K562 (cell line): ENCODE measurements at regions not wholly inside any gene's neighbourhood (a gene's known extent, or its start where the extent isn't known, plus 50 kb on each side); places are given as distances from the start of the nearest gene placed in this dataset.

Experiments used
- ATAC-seq: fragments of 200-7000 bp; cut with Tn5 transposase; 3 replicates; pipeline ENCODE4 v1.9.1; 2020; ENCODE audit warnings: moderate library complexity
- BruUV-seq: library from RNA; stranded (reverse); fragments of 400-500 nt; replicated peaks from 2 replicates; lab custom pipeline; 2021; lab: Mats Ljungman, UMichigan
- CTCF ChIA-PET: fragments of 300-600 bp; formaldehyde crosslinking; extraction: SDS; loops from one replicate; lab custom pipeline; 2021; ENCODE audit warnings: low intra/inter-chr PET ratio; lab: Yijun Ruan, JAX
- POLR2A ChIA-PET: fragments of 300-600, 350-650 bp; sonication (Branson Sonifier 250); formaldehyde crosslinking; extraction: SDS; loops from one replicate; lab custom pipeline; 2021; ENCODE audit warnings: antibody characterized with exemption, inconsistent platforms; lab: Yijun Ruan, JAX
- DNase-seq, 4 experiments: peaks; one replicate each; pipeline versions ENCODE4 v3.0.0 to v3.0.0-alpha.2; 2011 to 2018; ENCODE audit warnings: low spot score in 3 of 4, mixed read lengths in 3 of 4; ENCODE audit errors: extremely low read depth in 1 of 4
- FAIRE-seq: peaks from 2 replicates; lab custom pipeline; 2011; peaks lifted over from hg19 to GRCh38; lab: Jason Lieb, UNC
- H2AFZ ChIP-seq: 2 replicates; pipeline ENCODE4 v1.6.0; 2011; ENCODE audit warnings: low read depth, low read length, control low read depth, inconsistent platforms
- H3K27ac ChIP-seq: fragments of 200-600 bp; 3 replicates; pipeline ENCODE4 v1.8.0; 2011; ENCODE audit warnings: low read depth, mild to moderate bottlenecking, control low read depth, inconsistent platforms, low read length, moderate library complexity, mixed read lengths; ENCODE audit errors: extremely low read depth
- H3K27me3 ChIP-seq, 2 experiments: fragments of 300-600 bp in 1 of 2; 2 replicates in 1 of 2; 3 replicates in 1 of 2; pipeline versions ENCODE4 v1.6.0 to v1.8.0; 2011; ENCODE audit warnings: inconsistent platforms in 2 of 2, low read length in 2 of 2, mild to moderate bottlenecking in 1 of 2, mixed read lengths in 1 of 2, moderate library complexity in 1 of 2; ENCODE audit not compliant: control insufficient read depth in 2 of 2, insufficient read depth in 2 of 2
- H3K36me3 ChIP-seq: fragments of 300-600 bp; 3 replicates; pipeline ENCODE4 v1.8.0; 2011; ENCODE audit warnings: mild to moderate bottlenecking, low read length, inconsistent platforms; ENCODE audit not compliant: control insufficient read depth, insufficient read depth
- H3K4me1 ChIP-seq, 2 experiments: fragments of 200-600 bp in 1 of 2; replicated peaks in 1 of 2; 2 replicates in 1 of 2; 3 replicates in 1 of 2; pipeline versions ENCODE4 v1.5.1 to v1.8.0; 2011; ENCODE audit warnings: inconsistent platforms in 2 of 2, low read length in 2 of 2, mild to moderate bottlenecking in 1 of 2, mixed read lengths in 1 of 2, moderate library complexity in 1 of 2; ENCODE audit not compliant: control insufficient read depth in 2 of 2, insufficient read depth in 2 of 2
- H3K4me2 ChIP-seq: 2 replicates; pipeline ENCODE4 v1.6.1; 2011; ENCODE audit warnings: low read length, control low read depth, inconsistent platforms, mixed read lengths; ENCODE audit not compliant: insufficient read depth
- H3K4me3 ChIP-seq: fragments of 200-600 bp; sonication (generic), shearing (Covaris generic); 2 replicates; pipeline ENCODE4 v1.5.1; 2016; ENCODE audit warnings: control low read depth, inconsistent platforms
- H3K79me2 ChIP-seq: fragments of 200-600 bp; 3 replicates; pipeline ENCODE4 v1.8.0; 2011; ENCODE audit warnings: low read length, inconsistent platforms; ENCODE audit not compliant: control insufficient read depth, insufficient read depth
- H3K9ac ChIP-seq, 2 experiments: 2 replicates each; pipeline versions ENCODE4 v1.6.0 to v1.6.1; 2011; ENCODE audit warnings: low read depth in 2 of 2, low read length in 2 of 2, control low read depth in 1 of 2, inconsistent platforms in 1 of 2, mild to moderate bottlenecking in 1 of 2, mixed read lengths in 1 of 2; ENCODE audit not compliant: insufficient read depth in 1 of 2
- H3K9me1 ChIP-seq: one replicate; pipeline ENCODE4 v1.6.0; 2011; ENCODE audit warnings: inconsistent platforms, mild to moderate bottlenecking, low read length, moderate library complexity; ENCODE audit not compliant: control insufficient read depth, insufficient read depth
- H3K9me3 ChIP-seq: replicated peaks from 2 replicates; pipeline ENCODE4 v1.5.1; 2011; ENCODE audit warnings: low read depth, low read length, inconsistent platforms; ENCODE audit not compliant: control insufficient read depth, insufficient read depth
- H4K20me1 ChIP-seq: replicated peaks from 2 replicates; pipeline ENCODE4 v1.6.1; 2011; ENCODE audit warnings: low read length, inconsistent platforms, mixed read lengths; ENCODE audit not compliant: control insufficient read depth, insufficient read depth
- MTA3 ChIP-seq: fragments of 450-650 bp; formaldehyde crosslinking; IDR thresholded peaks from 2 replicates; pipeline ENCODE4 v1.6.1; 2017; ENCODE audit warnings: mild to moderate bottlenecking, borderline replicate concordance
- POU5F1 ChIP-seq: fragments of 150-350 bp; IDR thresholded peaks from 2 replicates; pipeline ENCODE4 v1.6.1; 2014; ENCODE audit warnings: borderline replicate concordance, low read length, low read depth, mild to moderate bottlenecking; ENCODE audit not compliant: partially characterized antibody
- TAF1 ChIP-seq: IDR thresholded peaks from 2 replicates; pipeline ENCODE4 v1.6.1; 2011; ENCODE audit warnings: mild to moderate bottlenecking, low read length, moderate library complexity; ENCODE audit not compliant: insufficient read depth, control insufficient read depth, severe bottlenecking; ENCODE audit errors: extremely low read depth
- ZNF197 ChIP-seq: fragments of 200-800 bp; sonication (Bioruptor generic); IDR thresholded peaks from 2 replicates; pipeline ENCODE4 v1.6.1; 2016; ENCODE audit warnings: low read depth, missing genetic modification characterization, missing compliant biosample characterization
- ZNF318 ChIP-seq, 2 experiments: fragments of 450-650 bp; IDR thresholded peaks; 2 replicates each; pipeline ENCODE4 v1.6.1; 2016; ENCODE audit warnings: mild to moderate bottlenecking in 2 of 2, borderline replicate concordance in 1 of 2, low read depth in 1 of 2, moderate library complexity in 1 of 2
- ZNF740 ChIP-seq, 3 experiments: fragments of 200-800 bp in 1 of 3; sonication (Bioruptor generic) in 1 of 3; sonication (generic) in 1 of 3; formaldehyde crosslinking in 1 of 3; IDR thresholded peaks; 2 replicates each; pipeline versions ENCODE4 v1.6.1 to v1.8.0; 2016 to 2022; ENCODE audit warnings: mild to moderate bottlenecking in 2 of 3, missing compliant biosample characterization in 2 of 3, missing genetic modification characterization in 2 of 3, missing genetic modification reagents in 1 of 3
- WGBS: fragments of 100-300 bp; shearing (Covaris generic); methylation state at CpG from one replicate; pipeline ENCODE4 v1.1.6; 2016; ENCODE audit warnings: low coverage, mixed read lengths; ENCODE audit not compliant: insufficient coverage; ENCODE audit errors: missing lambda C conversion rate; 5-methylcytosine and 5-hydroxymethylcytosine counted together
- in situ Hi-C: fragments of 300-500 bp; cut with MboI; formaldehyde crosslinking; loops from 4 replicates; pipeline ENCODE4 v1.15.0; 2018; ENCODE audit warnings: inconsistent platforms, mixed read lengths
- intact Hi-C: fragments of 100-400 bp; cut with micrococcal nuclease; formaldehyde crosslinking; loops from 2 replicates; pipeline ENCODE4 v1.14.2; 2022

GRCh38 chr3:71978150-71978721 lies 193.3 kb upstream of the PROK2 start:
- POLR2A ChIA-PET = interaction anchor here (1.1 to 1.6 kb wide), 2 partner anchors 9 to 11 kb away, joined by 3 to 5 read pairs; no protein-coding TSS in a partner anchor
- no peak overlapping the region for H3K9ac ChIP-seq
- TF ChIP-seq ZNF318 (IDR thresholded peaks at IDR 0.05; ENCODE audit: borderline replicate concordance in 1 of 2, low read depth in 1 of 2) (no peak), ZNF740 (CRISPR knock-in tag; IDR thresholded peaks at IDR 0.05) (no peak), ZNF740 (tag; IDR thresholded peaks at IDR 0.05) (no peak), MTA3 (no peak), POU5F1 (no peak), ZNF197 (no peak), TAF1 (no peak)

More at GRCh38 chr3:71978150-71978721, 193.3 kb upstream of the PROK2 start:
- Histone ChIP-seq H3K4me2 (no peak overlapping the region), H3K4me1 (no peaks in the 10 kb centered on the region; a peak in 2 of 5 replicates), H3K27ac (no peak overlapping the region), H3K4me3 (no peak overlapping the region), H4K20me1 (no peaks in the 10 kb centered on the region), H3K27me3 (peaks cover 0 to 3% of the 10 kb centered on the region in 2 experiments; a peak in 1 of 5 replicates), H2AFZ (no peak overlapping the region), H3K79me2 (no peaks in the 10 kb centered on the region), H3K36me3 (no peaks in the 10 kb centered on the region), H3K9me3 (peaks cover 2% of the 10 kb centered on the region; the same call in 1 of the 2 replicates), H3K9me1 (no peaks in the 10 kb centered on the region)
- in situ Hi-C loops (no loop called here), intact Hi-C loops (no loop called here)
- WGBS = 14% methylated on average over 7 of the region's 7 CpGs
- ATAC-seq = no peak
- no peak for DNase-seq
- FAIRE-seq = no peak
- no TSS peak for BruUV-seq
- CTCF ChIA-PET = no interaction called here
